HL-60 (cell line): ENCODE measurements at regions not wholly inside any gene's neighbourhood (a gene's known extent, or its start where the extent isn't known, plus 50 kb on each side); places are given as distances from the start of the nearest gene placed in this dataset.

Experiments used
- CTCF ChIP-seq: IDR thresholded peaks from one replicate; pipeline ENCODE4 v1.5.1; 2011; ENCODE audit warnings: low read length, control low read depth, inconsistent platforms; ENCODE audit not compliant: insufficient read depth
- GABPA ChIP-seq: IDR thresholded peaks from 2 replicates; pipeline ENCODE4 v1.6.1; 2012; ENCODE audit warnings: low read depth
- POLR2AphosphoS5 ChIP-seq: IDR thresholded peaks from 2 replicates; pipeline ENCODE4 v1.6.1; 2012; ENCODE audit warnings: low read depth

GRCh38 chr7:35365523-35365922, 111.6 kb upstream of the TBX20 start:
- TF ChIP-seq CTCF (no peak), POLR2AphosphoS5 (no peak), GABPA (no peak)
